HG02623 (cell line): ENCODE measurements at regions not wholly inside any gene's neighbourhood (a gene's known extent, or its start where the extent isn't known, plus 50 kb on each side); places are given as distances from the start of the nearest gene placed in this dataset.
A peak's percentile ranks its signal among the peaks of the same experiment; 100 is the strongest.
"Not testable (repeated sequence)": the region's sequence is repeated elsewhere in the genome, so short reads cannot be mapped to it uniquely, and the experiment has no call there.

ENCODE experiments used
- ATAC-seq: cut with Tn5 transposase; IDR thresholded peaks from one replicate; pipeline ENCODE4 v1.9.1; 2021; ENCODE audit warnings: moderate library complexity; ENCODE audit not compliant: unreplicated experiment

GRCh38 chr3:8112587-8112986, 389.0 kb upstream of the LMCD1 start:
- no peak for ATAC-seq

- no peak for ATAC-seq
These were observed 388.0 kb upstream of the LMCD1 start for GRCh38 chr3:8113626-8114025.

DNA sequence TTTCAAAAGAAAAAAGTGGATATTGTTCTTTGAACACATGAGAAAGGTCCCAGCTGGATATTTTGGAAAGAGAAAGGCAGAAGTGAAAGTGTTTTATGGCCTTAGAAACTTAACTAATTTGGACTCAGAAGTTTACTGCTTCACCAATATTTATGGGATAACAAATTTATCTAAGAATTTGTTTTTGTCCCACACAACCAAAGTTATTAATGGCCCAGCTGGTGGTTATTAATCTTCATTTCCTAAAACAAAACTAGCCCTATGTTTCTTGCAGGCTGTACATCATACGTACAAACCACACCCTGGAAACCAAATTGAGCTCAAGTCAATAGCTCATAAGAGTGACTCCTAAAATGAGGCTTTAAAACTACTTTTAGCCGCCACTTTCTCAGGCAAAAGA, 372.9 kb upstream of the LMCD1 start:
- ATAC-seq: no peak

DNA sequence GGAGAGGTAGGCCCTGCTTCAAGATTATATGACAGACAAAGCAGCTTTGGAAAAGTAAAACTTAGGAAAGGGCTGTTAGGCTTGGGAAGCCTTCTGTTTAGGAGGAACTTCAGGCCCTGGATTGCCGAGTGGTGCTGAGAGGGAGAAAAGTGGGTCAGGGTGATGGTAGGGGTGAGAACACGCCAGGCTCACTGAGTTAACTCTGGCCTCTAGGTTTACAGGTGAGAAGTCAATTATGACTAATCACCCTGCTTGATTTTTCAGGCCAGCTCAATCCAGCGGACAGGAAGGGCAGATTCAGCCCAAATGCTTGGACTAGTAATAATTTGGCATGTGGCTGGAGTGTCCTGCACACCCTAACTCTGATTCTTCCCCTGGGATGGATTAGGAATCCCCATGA, 365.1 kb upstream of the LMCD1 start:
- ATAC-seq: no peak

GRCh38 chr3:8143186-8143585, 358.4 kb upstream of the LMCD1 start:
- ATAC-seq: no peak

DNA sequence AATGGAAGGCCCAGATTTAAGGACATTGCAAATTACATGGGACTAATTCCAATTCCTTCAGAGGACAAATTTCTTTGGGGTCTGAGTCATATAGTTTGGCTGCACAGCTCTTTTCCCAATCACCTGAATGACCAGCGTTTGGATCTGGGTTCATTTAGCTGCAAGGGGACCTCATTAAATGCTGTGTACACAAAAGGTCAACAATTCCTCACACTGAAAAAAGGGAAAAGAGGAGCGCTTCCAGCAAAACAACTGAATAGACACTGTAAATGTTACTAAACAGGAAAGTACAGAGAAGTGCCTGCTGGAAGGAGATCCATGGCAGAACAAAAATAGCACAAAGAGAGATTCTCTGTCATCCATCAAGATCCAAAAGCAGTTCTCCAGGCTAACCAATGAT, 356.0 kb upstream of the LMCD1 start:
- ATAC-seq: no peak

DNA sequence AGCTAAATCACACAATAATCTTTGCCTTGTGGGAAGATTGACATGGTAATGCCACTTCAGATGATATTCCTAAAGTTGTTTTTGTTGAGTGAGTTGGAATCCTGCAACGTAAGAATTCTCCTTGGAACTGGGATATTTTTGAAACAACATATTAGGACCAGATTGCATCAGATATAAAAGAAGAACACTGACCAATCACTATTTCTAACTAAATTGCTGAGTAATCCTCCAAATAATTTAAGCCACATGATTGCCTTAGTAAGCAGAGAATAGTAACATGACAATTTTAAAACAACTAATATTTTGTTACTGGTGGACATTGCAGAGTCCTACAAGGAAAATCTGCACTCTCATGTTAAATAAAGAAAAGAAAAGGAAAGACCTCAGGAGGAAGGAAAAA, 353.9 kb upstream of the LMCD1 start:
- no peak for ATAC-seq

GRCh38 chr3:8152821-8153418, 348.7 kb upstream of the LMCD1 start:
- no peak for ATAC-seq

GRCh38 chr3:8153800-8154199, 347.8 kb upstream of the LMCD1 start:
- ATAC-seq: no peak

DNA sequence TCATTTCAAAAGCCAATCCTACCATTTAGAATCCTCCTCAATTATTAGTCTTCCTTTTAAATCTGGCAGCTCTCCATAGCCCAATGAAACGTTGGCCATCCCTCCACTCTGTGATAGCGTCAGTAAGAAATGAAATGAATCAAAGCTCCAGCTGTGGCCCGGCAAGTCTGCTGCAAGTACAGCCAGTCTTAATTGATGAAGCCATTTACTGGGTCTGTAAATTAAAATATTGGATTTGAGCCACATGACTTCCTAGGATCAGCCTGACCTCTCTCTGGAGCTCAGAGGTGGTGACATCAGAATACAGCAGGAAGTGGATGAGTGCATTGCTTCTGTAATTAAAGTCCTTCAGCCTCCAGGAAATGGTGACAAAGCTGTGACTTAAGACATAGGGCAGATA, 347.0 kb upstream of the LMCD1 start:
- no peak for ATAC-seq

GRCh38 chr3:8156138-8156537, 345.5 kb upstream of the LMCD1 start:
- no peak for ATAC-seq

GRCh38 chr3:8156831-8157230, 344.8 kb upstream of the LMCD1 start:
- ATAC-seq: no peak

- no peak for ATAC-seq
These were observed 344.0 kb upstream of the LMCD1 start for GRCh38 chr3:8157640-8158039.

- no peak for ATAC-seq
These were observed 337.5 kb upstream of the LMCD1 start for GRCh38 chr3:8164145-8164544.

DNA sequence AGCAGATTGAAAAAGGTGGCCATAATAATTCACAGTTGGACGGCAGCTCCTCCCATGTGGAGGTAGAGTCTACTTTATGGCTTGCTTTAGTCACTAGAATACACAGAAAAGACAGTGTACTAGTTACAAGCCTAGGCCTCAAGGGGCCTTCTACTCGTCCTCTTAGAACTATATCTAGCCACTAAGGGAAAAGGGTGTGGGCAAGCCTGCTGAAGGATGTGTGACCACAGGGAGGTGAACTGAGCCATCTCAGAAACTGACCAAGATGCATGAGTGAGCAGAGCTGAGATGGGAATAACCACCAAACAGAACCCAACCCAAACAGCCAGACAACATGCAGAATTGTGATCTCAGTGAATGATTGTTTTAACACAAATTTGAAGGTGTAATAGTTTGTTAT, 335.6 kb upstream of the LMCD1 start:
- no peak for ATAC-seq

GRCh38 chr3:8170971-8171508, 330.6 kb upstream of the LMCD1 start:
- ATAC-seq: no peak

- no peak for ATAC-seq
These were observed 327.7 kb upstream of the LMCD1 start for GRCh38 chr3:8173892-8174291.

GRCh38 chr3:8176759-8177483, 324.7 kb upstream of the LMCD1 start:
- ATAC-seq: not testable (repeated sequence)

DNA sequence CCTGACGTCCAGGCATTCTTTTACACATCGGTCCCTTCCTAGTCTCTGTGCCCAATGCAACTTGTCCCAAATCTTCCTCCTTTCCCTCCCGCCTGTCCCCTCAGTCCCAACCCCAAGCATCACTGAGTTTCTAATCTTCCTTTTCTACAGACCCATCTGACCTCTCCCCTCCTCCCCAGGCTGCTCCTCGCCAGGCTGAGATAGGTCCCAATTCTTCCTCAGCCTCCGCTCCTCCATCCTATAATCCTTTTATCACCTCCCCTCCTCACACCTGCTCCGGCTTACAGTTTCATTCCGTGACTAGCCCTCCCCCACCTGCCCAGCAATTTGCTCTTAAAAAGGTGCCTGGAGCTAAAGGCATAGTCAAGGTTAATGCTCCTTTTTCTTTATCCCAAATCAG, 323.1 kb upstream of the LMCD1 start:
- not testable (repeated sequence) for ATAC-seq

DNA sequence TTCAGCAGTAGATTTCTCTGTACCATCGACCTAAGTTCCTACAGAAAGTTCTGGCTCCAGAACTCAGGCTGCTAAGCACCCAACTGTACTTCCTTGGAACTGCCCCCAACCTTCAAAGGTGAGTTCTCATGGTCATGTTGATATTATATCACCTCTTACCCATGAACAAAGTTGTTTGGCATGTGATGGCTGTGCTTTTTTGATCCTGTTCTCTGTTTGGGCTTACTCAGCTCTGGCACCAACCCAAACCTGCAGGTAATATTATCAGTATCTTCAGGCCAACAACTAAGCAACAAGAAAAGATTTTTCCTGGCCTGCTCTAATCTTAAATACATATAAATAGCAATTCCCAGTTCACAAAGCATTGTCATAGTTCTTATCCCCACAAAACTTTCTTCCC, 318.7 kb upstream of the LMCD1 start:
- no peak for ATAC-seq

DNA sequence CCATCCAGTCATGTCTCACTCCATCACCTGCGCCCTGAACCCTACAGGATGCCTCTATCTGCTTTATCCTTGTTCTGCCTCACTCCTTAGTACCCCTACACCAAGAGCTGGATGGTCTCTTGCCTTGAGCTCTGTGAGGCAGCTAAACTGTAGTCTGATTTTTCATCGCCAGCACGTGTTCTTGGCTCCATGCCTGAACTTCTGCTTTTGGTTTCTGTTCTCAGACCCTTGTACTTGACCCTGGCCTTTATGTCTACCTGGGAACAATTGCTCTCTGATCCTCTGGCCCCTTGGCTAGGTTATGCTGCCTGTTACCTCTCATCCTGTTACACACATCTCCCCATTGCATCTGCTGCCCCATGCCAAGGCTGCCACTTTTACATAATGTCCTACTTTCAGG, 318.0 kb upstream of the LMCD1 start:
- peak; percentile 68 for ATAC-seq

GRCh38 chr3:8186213-8186612, 315.4 kb upstream of the LMCD1 start:
- ATAC-seq: no peak

DNA sequence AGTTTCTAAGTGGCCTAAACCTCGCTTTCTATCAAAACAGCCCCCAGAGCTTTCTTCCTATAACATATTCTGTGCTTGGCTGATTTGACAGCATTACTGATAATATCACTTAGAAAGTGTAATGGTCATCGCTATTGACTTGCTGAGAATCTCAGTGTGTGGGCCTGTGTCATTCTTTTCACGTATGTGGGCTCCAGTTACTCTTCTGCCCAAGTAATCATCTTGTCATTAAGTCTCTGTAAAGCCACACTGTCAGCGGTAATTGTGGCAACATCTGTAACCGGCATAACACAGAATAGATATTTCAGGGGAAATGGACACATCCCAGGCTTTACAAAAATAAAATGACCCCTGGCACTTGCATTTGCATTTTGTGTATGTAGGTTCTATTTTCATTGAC, 313.6 kb upstream of the LMCD1 start:
- ATAC-seq: no peak
